K562 (cell line): ENCODE measurements at regions not wholly inside any gene's neighbourhood (a gene's known extent, or its start where the extent isn't known, plus 50 kb on each side); places are given as distances from the start of the nearest gene placed in this dataset.

Experiments used
- ATAC-seq: fragments of 200-7000 bp; cut with Tn5 transposase; 3 replicates; pipeline ENCODE4 v1.9.1; 2020; ENCODE audit warnings: moderate library complexity
- BruUV-seq: library from RNA; stranded (reverse); fragments of 400-500 nt; replicated peaks from 2 replicates; lab custom pipeline; 2021; lab: Mats Ljungman, UMichigan
- CTCF ChIA-PET: fragments of 300-600 bp; formaldehyde crosslinking; extraction: SDS; loops from one replicate; lab custom pipeline; 2021; ENCODE audit warnings: low intra/inter-chr PET ratio; lab: Yijun Ruan, JAX
- POLR2A ChIA-PET: fragments of 300-600, 350-650 bp; sonication (Branson Sonifier 250); formaldehyde crosslinking; extraction: SDS; loops from one replicate; lab custom pipeline; 2021; ENCODE audit warnings: antibody characterized with exemption, inconsistent platforms; lab: Yijun Ruan, JAX
- DNase-seq, 4 experiments: peaks; one replicate each; pipeline versions ENCODE4 v3.0.0 to v3.0.0-alpha.2; 2011 to 2018; ENCODE audit warnings: low spot score in 3 of 4, mixed read lengths in 3 of 4; ENCODE audit errors: extremely low read depth in 1 of 4
- FAIRE-seq: peaks from 2 replicates; lab custom pipeline; 2011; peaks lifted over from hg19 to GRCh38; lab: Jason Lieb, UNC
- H2AFZ ChIP-seq: 2 replicates; pipeline ENCODE4 v1.6.0; 2011; ENCODE audit warnings: low read depth, low read length, control low read depth, inconsistent platforms
- H3K27ac ChIP-seq: fragments of 200-600 bp; 3 replicates; pipeline ENCODE4 v1.8.0; 2011; ENCODE audit warnings: low read depth, mild to moderate bottlenecking, control low read depth, inconsistent platforms, low read length, moderate library complexity, mixed read lengths; ENCODE audit errors: extremely low read depth
- H3K27me3 ChIP-seq, 2 experiments: fragments of 300-600 bp in 1 of 2; 2 replicates in 1 of 2; 3 replicates in 1 of 2; pipeline versions ENCODE4 v1.6.0 to v1.8.0; 2011; ENCODE audit warnings: inconsistent platforms in 2 of 2, low read length in 2 of 2, mild to moderate bottlenecking in 1 of 2, mixed read lengths in 1 of 2, moderate library complexity in 1 of 2; ENCODE audit not compliant: control insufficient read depth in 2 of 2, insufficient read depth in 2 of 2
- H3K36me3 ChIP-seq: fragments of 300-600 bp; 3 replicates; pipeline ENCODE4 v1.8.0; 2011; ENCODE audit warnings: mild to moderate bottlenecking, low read length, inconsistent platforms; ENCODE audit not compliant: control insufficient read depth, insufficient read depth
- H3K4me1 ChIP-seq, 2 experiments: fragments of 200-600 bp in 1 of 2; replicated peaks in 1 of 2; 2 replicates in 1 of 2; 3 replicates in 1 of 2; pipeline versions ENCODE4 v1.5.1 to v1.8.0; 2011; ENCODE audit warnings: inconsistent platforms in 2 of 2, low read length in 2 of 2, mild to moderate bottlenecking in 1 of 2, mixed read lengths in 1 of 2, moderate library complexity in 1 of 2; ENCODE audit not compliant: control insufficient read depth in 2 of 2, insufficient read depth in 2 of 2
- H3K4me2 ChIP-seq: 2 replicates; pipeline ENCODE4 v1.6.1; 2011; ENCODE audit warnings: low read length, control low read depth, inconsistent platforms, mixed read lengths; ENCODE audit not compliant: insufficient read depth
- H3K4me3 ChIP-seq: fragments of 200-600 bp; sonication (generic), shearing (Covaris generic); 2 replicates; pipeline ENCODE4 v1.5.1; 2016; ENCODE audit warnings: control low read depth, inconsistent platforms
- H3K79me2 ChIP-seq: fragments of 200-600 bp; 3 replicates; pipeline ENCODE4 v1.8.0; 2011; ENCODE audit warnings: low read length, inconsistent platforms; ENCODE audit not compliant: control insufficient read depth, insufficient read depth
- H3K9ac ChIP-seq, 2 experiments: 2 replicates each; pipeline versions ENCODE4 v1.6.0 to v1.6.1; 2011; ENCODE audit warnings: low read depth in 2 of 2, low read length in 2 of 2, control low read depth in 1 of 2, inconsistent platforms in 1 of 2, mild to moderate bottlenecking in 1 of 2, mixed read lengths in 1 of 2; ENCODE audit not compliant: insufficient read depth in 1 of 2
- H3K9me1 ChIP-seq: one replicate; pipeline ENCODE4 v1.6.0; 2011; ENCODE audit warnings: inconsistent platforms, mild to moderate bottlenecking, low read length, moderate library complexity; ENCODE audit not compliant: control insufficient read depth, insufficient read depth
- H3K9me3 ChIP-seq: replicated peaks from 2 replicates; pipeline ENCODE4 v1.5.1; 2011; ENCODE audit warnings: low read depth, low read length, inconsistent platforms; ENCODE audit not compliant: control insufficient read depth, insufficient read depth
- H4K20me1 ChIP-seq: replicated peaks from 2 replicates; pipeline ENCODE4 v1.6.1; 2011; ENCODE audit warnings: low read length, inconsistent platforms, mixed read lengths; ENCODE audit not compliant: control insufficient read depth, insufficient read depth
- DACH1 ChIP-seq: fragments of 450-650 bp; IDR thresholded peaks from 2 replicates; pipeline ENCODE4 v1.6.1; 2018; ENCODE audit not compliant: partially characterized antibody
- HLTF ChIP-seq: fragments of 450-650 bp; IDR thresholded peaks from 2 replicates; pipeline ENCODE4 v1.6.1; 2016
- HOMEZ ChIP-seq: fragments of 250-450 bp; sonication (Bioruptor Pico); IDR thresholded peaks from 2 replicates; pipeline ENCODE4 v1.4.0; 2020; ENCODE audit warnings: mild to moderate bottlenecking, moderate library complexity
- SETDB1 ChIP-seq: IDR thresholded peaks from one replicate; pipeline ENCODE4 v1.6.1; 2012; ENCODE audit warnings: low read length, control low read depth, inconsistent platforms
- ZNF124 ChIP-seq: sonication (generic); formaldehyde crosslinking; IDR thresholded peaks from 2 replicates; pipeline ENCODE4 v1.8.1; 2022; ENCODE audit warnings: missing genetic modification reagents
- ZNF583 ChIP-seq: fragments of 250-450 bp; sonication (Bioruptor Pico); IDR thresholded peaks from 2 replicates; pipeline ENCODE4 v1.4.0; 2020
- WGBS: fragments of 100-300 bp; shearing (Covaris generic); methylation state at CpG from one replicate; pipeline ENCODE4 v1.1.6; 2016; ENCODE audit warnings: low coverage, mixed read lengths; ENCODE audit not compliant: insufficient coverage; ENCODE audit errors: missing lambda C conversion rate; 5-methylcytosine and 5-hydroxymethylcytosine counted together
- in situ Hi-C: fragments of 300-500 bp; cut with MboI; formaldehyde crosslinking; loops from 4 replicates; pipeline ENCODE4 v1.15.0; 2018; ENCODE audit warnings: inconsistent platforms, mixed read lengths
- intact Hi-C: fragments of 100-400 bp; cut with micrococcal nuclease; formaldehyde crosslinking; loops from 2 replicates; pipeline ENCODE4 v1.14.2; 2022

GRCh38 chr4:125826801-125827695 is 512.3 kb downstream of the FAT4 start:
- in situ Hi-C loops, result no loop called here
- no peak overlapping the region for H3K27ac ChIP-seq
- H4K20me1 ChIP-seq, result no peaks in the 10 kb centered on the region
- intact Hi-C loops, result no loop called here
- ChIA-PET CTCF (no interaction called here), POLR2A (no interaction called here)
- no peak overlapping the region for H3K4me2 ChIP-seq
- H3K36me3 ChIP-seq, result no peaks in the 10 kb centered on the region
- no peak overlapping the region for H3K4me3 ChIP-seq
- no peaks in the 10 kb centered on the region for H3K27me3 ChIP-seq
- no TSS peak for BruUV-seq
- 4% methylated on average over 3 of the region's 3 CpGs for WGBS
- no peak for DNase-seq
- no peaks in the 10 kb centered on the region for H3K4me1 ChIP-seq
- no peak overlapping the region for H3K9ac ChIP-seq
- no peaks in the 10 kb centered on the region for H3K9me3 ChIP-seq
- no peaks in the 10 kb centered on the region for H3K79me2 ChIP-seq
- no peak for FAIRE-seq
- H2AFZ ChIP-seq, result no peak overlapping the region
- ATAC-seq, result no peak
- no peaks in the 10 kb centered on the region for H3K9me1 ChIP-seq
- no peak for TF ChIP-seq ZNF583 (CRISPR knock-in tag)
- no peak for TF ChIP-seq ZNF124 (CRISPR knock-in tag)
- TF ChIP-seq HOMEZ (CRISPR knock-in tag), result no peak
- no peak for TF ChIP-seq HLTF

GRCh38 chr4:125827696-125828052 is 512.9 kb downstream of the FAT4 start:
- Histone ChIP-seq H3K36me3 (no peaks in the 10 kb centered on the region), H2AFZ (no peak overlapping the region), H3K4me3 (no peak overlapping the region), H3K27me3 (no peaks in the 10 kb centered on the region), H3K9me3 (no peaks in the 10 kb centered on the region), H3K9ac (no peak overlapping the region), H3K4me1 (no peaks in the 10 kb centered on the region), H4K20me1 (no peaks in the 10 kb centered on the region), H3K9me1 (no peaks in the 10 kb centered on the region), H3K4me2 (no peak overlapping the region), H3K79me2 (no peaks in the 10 kb centered on the region), H3K27ac (no peak overlapping the region)
- intact Hi-C loops, result no loop called here
- ATAC-seq (no peak), FAIRE-seq (no peak), DNase-seq (no peak)
- TF ChIP-seq SETDB1 (no peak), DACH1 (no peak)
- BruUV-seq, result no TSS peak
- in situ Hi-C loops, result no loop called here
- ChIA-PET CTCF (no interaction called here), POLR2A (no interaction called here)
